GM04503 (cell line): ENCODE measurements at regions not wholly inside any gene's neighbourhood (a gene's known extent, or its start where the extent isn't known, plus 50 kb on each side); places are given as distances from the start of the nearest gene placed in this dataset.

Source experiments
- DNase-seq: peaks from one replicate; pipeline ENCODE4 v3.0.0-alpha.2; 2012; ENCODE audit warnings: low read depth

DNA sequence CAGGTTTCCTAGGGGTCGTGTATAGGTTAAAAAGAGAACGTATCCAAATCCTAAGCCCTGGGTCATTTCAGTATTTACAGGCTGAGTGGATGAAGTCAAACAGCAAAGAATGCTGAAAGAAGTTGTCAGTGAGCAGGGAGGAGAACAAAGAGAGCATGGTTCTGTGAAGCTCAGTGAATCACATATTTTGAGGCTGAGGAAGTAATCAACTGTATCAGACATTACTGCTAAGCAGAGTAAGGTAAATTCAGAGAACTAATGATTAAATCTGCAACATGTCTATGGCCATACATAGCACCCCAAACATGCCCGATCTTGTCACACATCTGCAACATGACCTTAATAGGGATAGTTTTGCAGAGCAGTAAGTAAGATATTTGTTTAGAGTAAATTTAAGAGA is 1130.3 kb downstream of the RAPGEF2 start:
- DNase-seq, result no peak

DNA sequence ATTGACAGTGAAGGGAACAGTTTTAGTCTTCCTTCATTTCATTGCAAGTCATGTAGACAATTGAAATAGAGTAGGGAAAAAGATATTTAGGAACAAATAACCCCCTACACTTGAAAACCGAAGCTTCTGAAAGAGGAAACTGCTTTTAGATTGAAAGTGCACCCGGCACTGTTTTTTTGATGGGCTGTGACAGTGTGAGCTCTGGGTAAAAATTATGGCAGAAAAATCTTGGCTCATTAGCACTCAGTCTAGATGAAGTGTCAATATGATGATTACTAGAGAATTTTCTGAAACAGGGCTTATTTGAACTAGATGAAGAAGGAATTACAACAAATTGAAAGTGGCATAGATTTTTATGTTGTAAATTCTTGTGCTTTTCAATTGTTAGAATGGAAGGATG is 1132.4 kb downstream of the RAPGEF2 start:
- no peak for DNase-seq

DNA sequence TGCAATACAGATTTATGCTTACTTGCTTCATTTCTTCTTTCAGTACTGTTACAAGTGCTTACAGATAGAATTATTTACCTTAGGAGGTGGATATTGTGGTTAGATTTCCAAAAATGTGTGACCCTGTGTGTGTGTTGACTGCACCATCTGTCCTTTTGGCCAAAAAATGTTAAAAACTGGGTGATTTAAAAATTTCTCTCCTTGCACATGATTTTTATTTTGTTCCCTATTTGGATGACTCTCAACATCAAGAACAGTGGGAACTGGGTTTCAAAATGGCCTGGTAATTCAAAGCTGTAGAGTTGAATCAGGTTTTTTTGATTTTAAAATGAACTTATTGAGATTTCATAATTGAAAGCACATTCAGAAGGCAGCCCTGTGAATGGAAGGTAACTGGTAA is 1132.9 kb downstream of the RAPGEF2 start:
- DNase-seq, result no peak

- no peak for DNase-seq
Observed at GRCh38 chr4:160238790-160239189, 1135.9 kb downstream of the RAPGEF2 start.

DNA sequence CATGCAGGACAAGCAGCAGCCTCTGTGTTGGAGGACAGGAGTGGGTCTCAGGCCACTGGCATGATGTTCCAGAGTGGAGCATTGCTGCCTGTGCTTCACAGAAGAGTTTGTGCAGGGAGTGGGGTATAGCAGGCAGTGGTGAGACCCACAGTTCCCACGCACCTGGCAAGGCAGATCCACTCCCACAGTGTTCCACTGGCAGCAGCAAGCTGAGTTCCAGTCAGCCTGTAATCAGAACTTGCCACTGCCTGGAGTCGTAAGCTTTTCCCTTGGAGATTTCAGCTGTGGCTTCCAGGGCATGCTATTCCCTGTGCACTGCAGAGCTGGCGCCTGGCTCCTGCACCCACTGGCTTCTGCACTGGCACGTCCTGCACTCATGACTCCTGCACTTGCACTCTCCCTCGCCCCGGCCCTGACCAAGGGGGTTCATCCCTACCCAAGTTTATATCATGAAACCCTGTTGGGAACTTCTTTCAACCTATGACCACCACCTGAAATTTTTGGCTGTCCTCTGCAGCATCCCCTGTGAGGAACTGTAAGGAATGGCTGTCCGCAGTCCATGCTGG is 1144.3 kb downstream of the RAPGEF2 start:
- no peak for DNase-seq

DNA sequence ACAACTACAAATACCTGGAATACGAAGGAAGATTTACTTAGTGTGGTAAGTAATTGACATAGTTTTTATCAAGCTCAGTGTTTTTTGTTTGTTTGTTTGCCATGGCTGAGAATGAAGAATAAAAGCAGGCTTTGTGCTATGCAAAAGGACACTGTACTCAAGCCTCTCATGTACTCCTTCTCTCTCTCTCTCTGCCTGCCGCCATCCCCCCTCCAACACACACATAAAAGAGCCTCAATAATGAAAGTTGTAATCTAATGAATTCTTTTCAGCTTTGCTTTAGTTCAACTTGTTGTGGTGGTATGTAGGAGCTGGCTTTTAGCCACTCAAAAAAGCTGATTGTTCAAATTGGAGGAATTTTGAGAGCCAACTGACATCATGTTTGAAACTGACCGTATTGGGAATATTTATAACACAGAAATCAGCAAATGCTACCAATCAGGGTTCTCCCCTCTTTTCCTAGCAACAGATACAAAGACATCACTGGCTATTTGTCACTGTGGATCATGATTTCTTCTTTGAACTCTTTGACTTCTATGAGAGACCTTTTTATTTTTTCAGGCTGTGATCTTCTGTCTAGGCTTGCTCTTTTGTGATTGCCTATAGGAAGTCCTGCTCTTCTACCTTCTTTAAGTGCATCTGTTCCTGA is 1148.8 kb downstream of the RAPGEF2 start:
- no peak for DNase-seq

DNA sequence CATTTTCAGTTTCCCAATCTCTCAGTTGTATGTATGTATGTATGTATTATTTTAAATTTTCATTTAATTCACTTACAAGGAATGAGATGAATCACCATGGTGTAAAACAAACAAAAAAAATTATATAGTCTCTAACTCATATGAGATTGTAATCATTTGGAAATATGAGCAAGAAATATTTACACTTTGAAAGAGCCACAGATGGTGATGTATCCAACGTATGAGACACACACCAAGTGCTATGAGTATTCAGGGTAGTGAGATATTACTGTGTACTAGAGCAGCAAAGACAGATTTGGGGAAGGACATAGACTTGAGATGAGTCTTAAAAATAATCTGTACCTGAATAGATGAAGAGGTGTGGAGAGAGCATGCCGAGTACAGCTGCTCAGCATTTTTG is 1154.4 kb downstream of the RAPGEF2 start:
- no peak for DNase-seq

DNA sequence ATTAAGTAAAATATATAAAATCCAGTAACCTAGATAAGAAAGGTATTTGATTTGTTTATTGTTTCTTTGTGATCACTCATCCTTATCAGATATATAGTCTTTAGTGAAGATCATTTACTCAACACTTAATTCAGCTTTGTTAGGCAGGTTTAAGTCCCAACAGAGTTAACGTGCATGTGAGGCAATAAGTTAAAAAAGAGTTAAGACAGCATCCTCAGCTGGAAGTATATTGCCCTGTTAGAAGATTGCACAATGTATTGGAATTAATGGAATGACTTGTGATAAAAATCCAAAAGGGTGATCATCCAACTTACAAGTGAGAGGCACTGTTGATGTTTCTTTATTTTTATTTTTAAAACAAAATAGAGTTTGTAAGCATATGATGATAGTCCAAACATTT is 1162.1 kb downstream of the RAPGEF2 start:
- DNase-seq, result no peak

DNA sequence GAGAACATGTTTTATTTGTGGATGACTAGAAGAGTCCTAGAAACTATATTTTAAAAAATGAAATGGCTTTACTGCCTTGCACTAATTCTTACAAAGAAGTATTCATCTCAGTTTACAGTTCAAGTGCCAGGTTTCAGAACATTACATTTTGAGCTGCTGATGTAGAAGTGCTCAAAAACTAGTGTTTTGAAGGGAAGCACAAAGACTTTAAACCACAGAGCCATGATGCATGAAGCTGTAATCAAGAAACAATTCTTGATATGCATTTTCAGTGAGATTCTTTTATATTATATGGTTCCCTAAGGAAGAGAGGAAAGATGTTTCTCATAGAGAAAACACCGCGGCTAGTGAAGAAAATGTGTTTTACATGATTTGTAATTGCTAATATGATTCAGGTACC is 1163.0 kb downstream of the RAPGEF2 start:
- no peak for DNase-seq

GRCh38 chr4:160276785-160277325 is 1174.0 kb downstream of the RAPGEF2 start:
- DNase-seq, result no peak

- DNase-seq, result no peak
Observed at GRCh38 chr4:160283081-160283480, 1180.2 kb downstream of the RAPGEF2 start.

GRCh38 chr4:160284516-160284915 is 1181.6 kb downstream of the RAPGEF2 start:
- no peak for DNase-seq

DNA sequence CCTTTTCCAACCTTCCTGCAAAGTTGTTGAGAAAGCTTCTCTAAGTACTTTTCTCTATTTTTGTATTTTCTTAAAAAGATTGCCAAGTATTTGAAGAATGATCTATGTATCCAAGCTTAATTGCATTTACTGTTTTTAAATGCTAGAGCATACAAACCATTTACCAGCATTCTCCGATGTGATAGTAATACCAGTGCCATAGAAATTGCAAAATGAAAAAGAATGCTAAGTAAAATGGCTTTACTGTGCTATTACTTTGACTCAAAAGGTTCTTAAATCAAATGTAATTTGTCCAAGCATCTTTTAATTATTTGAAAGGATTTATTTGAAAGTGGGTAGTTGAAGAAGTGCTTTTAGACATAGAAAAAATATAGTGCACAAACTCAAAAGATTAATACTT is 1183.2 kb downstream of the RAPGEF2 start:
- no peak for DNase-seq

DNA sequence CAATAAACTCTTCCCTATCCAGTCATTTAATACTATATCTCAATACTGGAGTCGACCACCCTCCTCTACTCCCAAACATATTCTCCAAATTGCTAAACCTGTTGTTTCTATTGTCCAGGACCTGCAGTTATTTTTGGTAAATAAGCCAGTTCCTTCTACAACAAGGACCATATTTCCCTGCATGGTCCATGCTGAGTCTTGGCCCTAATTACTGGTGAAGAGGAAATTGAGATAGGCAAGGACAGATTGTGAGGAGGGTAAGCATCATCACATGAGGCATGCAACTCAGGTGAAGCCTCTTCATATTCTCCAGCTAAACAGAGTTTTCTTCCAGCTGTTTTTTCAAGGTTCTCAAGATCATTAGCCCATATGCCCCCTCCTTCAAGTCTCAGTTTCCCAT is 1193.6 kb downstream of the RAPGEF2 start:
- DNase-seq, result no peak

DNA sequence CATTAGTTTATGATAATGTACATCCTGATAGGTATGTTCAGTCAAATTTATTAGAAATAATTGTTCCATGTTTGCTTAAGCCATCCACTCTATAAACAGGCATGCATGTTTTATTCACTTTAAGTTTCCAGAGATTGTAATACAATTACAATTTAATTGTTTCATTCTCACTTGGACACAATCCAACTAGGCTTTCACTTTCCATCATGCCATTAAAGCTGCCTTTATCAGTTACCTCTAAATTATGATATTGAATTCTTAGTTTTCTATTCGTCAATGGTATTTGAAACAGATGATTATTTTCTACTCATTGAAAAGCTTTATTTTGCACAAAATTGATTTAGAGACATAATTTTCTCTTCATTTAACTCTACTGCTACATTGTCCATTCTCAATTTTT is 1196.3 kb downstream of the RAPGEF2 start:
- DNase-seq, result no peak

DNA sequence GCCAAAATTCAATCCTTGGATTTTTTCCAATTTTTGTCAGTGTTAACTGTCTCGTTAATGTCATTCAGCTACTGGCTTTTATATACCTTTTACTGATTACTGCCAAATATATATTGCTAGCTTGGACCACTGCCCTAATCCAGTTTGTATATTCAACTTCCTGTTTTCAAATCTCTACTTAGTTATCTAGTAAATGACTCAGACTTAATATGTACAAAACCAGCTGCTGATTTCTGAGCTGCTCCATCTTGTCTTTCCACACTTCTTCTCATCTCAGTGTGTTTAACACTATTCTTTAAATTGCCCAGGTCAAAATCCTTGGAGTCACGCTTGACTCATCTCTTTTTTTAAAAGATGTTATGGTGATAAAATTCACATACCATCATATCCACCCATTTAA is 1196.7 kb downstream of the RAPGEF2 start:
- DNase-seq, result no peak

- DNase-seq, result no peak
Observed at GRCh38 chr4:160316036-160316435, 1213.2 kb downstream of the RAPGEF2 start.

GRCh38 chr4:160318567-160319220 is 1215.8 kb downstream of the RAPGEF2 start:
- DNase-seq, result no peak

DNA sequence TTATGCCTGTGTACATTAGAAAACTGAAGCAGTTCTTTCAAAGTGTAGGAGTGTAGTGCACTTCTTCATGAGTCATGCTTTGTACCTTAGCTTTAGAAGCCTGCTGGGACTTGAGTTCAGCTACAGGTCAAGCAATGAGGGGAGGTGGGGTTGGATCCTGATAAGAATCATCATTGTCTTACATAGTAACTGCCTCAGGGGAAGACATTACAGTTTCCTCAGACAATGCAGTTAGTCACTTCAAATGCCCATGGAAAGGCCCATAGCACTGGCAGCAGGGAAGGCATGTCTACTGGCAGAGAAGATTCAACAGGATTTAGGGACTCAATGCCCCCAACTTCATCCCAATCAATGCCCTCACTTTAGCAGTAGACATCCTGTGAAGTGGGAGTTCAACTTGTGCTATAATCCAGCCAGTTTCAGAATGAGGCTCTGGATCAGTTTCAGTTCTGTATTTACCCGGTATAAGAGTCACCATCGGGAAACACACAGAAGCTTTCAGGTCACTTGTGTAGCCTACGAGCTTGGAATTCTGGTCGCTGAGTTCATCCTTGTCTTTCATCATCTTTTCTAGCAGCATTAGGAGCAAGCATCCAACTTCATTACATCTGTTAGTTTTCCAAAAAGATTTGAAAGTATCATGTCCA is 1216.5 kb downstream of the RAPGEF2 start:
- DNase-seq, result no peak

GRCh38 chr4:160319868-160320260 is 1217.0 kb downstream of the RAPGEF2 start:
- DNase-seq, result no peak

GRCh38 chr4:160326110-160326509 is 1223.2 kb downstream of the RAPGEF2 start:
- no peak for DNase-seq

GRCh38 chr4:160347197-160347596 is 1244.3 kb downstream of the RAPGEF2 start:
- DNase-seq, result no peak

DNA sequence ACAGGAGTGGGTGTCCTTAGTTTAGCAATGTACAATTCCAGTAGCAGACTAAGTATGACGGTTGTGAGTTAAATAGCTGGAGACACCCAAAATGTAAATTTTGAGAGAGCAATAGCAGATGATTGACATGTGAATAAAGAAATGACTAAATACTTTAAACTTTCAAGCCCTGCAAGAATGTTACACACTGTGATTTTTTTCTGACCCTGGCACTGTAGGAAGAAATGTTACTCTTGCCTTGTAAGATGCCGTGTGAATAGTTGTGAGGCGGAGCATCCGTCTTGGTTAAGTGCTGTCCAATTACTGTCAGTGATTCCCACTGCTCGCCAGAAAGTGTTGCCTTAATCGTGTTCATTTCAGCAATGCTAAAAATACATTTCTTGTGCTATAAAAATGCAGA is 1248.1 kb downstream of the RAPGEF2 start:
- DNase-seq, result no peak
